ENCODE measurements at regions not wholly inside any gene's neighbourhood (a gene's known extent, or its start where the extent isn't known, plus 50 kb on each side); places are given as distances from the start of the nearest gene placed in this dataset.
"Not testable (repeated sequence)": the region's sequence is repeated elsewhere in the genome, so short reads cannot be mapped to it uniquely, and the experiment has no call there.

DNA sequence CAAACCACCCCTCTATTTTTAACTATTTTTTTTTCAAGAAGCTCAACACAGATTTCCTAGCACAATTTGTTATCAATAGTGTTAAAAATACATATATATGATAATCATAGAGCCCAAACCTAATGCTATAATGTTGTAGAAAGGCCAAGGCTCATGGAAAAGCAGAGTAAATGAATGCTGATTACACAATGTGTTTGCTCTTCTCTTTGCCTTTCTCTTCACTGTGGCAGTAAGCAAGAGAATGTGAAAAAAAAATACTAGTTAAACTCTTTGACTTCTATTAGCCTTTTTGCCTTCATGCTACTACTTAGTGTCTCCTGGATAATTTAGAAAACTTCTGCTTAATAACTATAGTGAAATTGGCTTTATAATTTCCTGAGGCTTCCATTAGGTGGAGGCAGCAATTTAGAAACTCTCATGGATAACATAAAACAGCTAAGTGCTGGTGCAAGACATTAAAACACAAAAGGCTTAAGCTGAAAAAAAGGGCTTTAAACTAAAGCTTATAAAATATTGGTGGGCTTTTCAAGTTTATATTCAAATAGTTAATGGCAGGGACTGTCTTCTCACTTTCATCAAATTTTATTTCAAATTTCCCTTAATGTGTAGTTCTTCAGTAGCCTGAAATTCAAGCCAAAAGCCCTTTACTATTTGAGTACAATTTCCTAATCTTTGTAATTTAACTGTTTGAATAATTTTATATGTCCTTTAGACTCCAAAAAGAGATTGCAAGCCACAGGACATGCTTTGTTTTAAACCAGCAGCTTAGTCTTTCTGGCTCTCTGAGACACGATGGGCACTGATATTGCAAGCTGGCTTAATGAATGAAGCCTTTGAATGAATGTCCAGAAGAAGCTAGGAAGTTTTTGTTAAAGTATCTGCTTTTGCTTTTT lies 2031.8 kb upstream of the CDH6 start:
- no peak for DNase-seq (ENCODE audit: low read depth)

GRCh38 chr5:29157975-29158374 lies 2035.5 kb upstream of the CDH6 start:
- DNase-seq (ENCODE audit: low read depth), result no peak

- no peak for DNase-seq (ENCODE audit: low read depth)
Measured at GRCh38 chr5:29150840-29151239, 2042.6 kb upstream of the CDH6 start.

- no peak for DNase-seq (ENCODE audit: low read depth)
Measured at GRCh38 chr5:29148581-29148980, 2044.9 kb upstream of the CDH6 start.

DNA sequence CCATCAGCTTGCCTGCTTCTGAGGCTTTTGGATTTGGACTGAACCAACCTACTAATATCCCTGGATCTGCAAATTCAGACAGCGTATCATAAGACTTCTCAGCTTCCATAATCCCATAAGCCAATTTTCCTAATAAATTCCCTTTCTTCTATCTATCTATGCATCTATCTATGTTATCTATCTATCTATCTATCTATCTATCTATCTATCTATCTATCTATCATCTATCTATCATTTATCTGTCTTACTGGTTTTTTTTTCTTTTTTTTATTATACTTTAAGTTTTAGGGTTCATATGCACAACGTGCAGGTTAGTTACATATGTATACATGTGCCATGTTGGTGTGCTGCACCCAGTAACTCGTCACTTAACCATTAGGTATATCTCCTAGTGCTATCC lies 2045.4 kb upstream of the CDH6 start:
- no peak for DNase-seq (ENCODE audit: low read depth)

DNA sequence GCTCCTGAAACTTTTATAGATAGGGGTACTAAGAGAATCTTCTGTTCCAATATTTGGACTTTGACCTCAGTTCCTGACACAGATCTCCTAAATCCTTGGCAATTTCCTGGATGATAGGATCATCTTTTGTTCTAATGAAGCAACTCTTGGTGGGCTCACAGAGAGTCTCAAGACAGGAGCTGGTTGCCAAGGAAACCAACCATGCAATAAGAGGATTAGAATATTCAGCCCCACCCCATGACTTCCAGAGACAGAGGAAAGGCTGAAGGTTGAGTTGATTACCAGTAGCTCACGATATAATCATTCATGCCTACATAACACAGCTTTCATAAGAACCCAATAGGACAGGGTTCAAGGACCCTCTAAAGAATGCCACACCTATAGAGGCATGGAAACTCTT lies 2050.2 kb upstream of the CDH6 start:
- no peak for DNase-seq (ENCODE audit: low read depth)

- no peak for DNase-seq (ENCODE audit: low read depth)
Measured at GRCh38 chr5:29134418-29134817, 2059.1 kb upstream of the CDH6 start.

- no peak for DNase-seq (ENCODE audit: low read depth)
Measured at GRCh38 chr5:29131285-29131684, 2062.2 kb upstream of the CDH6 start.

DNA sequence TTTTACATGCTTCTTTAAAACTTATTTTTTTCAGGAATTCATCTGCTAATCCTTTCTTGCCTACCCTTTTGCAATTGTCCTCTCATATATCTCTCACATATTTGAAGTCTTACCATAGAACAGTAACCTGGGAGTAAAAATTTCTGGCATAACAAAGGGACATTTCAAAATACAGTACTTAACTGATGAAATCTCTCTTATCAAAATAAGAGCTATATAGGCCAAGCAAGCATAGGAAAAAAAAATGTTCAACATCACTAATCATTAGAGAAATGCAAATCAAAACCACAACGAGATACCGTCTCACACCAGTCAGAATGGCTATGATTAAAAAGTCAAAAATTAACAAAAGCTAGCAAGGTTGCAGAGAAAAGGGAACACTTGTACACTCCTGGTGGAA lies 2062.7 kb upstream of the CDH6 start:
- DNase-seq (ENCODE audit: low read depth), result no peak

- not testable (repeated sequence) for DNase-seq (ENCODE audit: low read depth)
Measured at GRCh38 chr5:29127524-29128156, 2065.8 kb upstream of the CDH6 start.

- DNase-seq (ENCODE audit: low read depth), result not testable (repeated sequence)
Measured at GRCh38 chr5:29126462-29126861, 2067.0 kb upstream of the CDH6 start.

DNA sequence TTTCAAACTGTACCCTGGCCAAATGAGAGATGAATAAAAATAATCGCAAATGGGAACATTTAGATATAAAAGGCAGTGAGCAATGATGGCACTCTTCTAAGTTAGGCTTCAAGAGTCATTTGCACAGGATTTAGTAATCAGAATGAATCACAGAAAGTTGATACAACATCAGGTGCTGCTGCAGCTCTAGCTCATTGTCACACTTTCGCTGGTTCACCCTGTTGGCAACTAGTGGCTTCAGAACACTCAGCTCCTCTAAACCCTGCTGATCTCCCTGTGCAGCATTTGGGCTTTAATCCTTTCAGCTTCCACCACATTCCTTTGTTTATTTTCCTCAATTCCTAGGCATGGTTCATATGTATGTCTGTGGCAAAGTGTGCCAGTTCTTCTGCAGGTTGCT lies 2071.2 kb upstream of the CDH6 start:
- no peak for DNase-seq (ENCODE audit: low read depth)

- no peak for DNase-seq (ENCODE audit: low read depth)
Measured at GRCh38 chr5:29114331-29114768, 2076.0 kb upstream of the CDH9 start.

GRCh38 chr5:29113516-29113915 lies 2075.1 kb upstream of the CDH9 start:
- no peak for DNase-seq (ENCODE audit: low read depth)

DNA sequence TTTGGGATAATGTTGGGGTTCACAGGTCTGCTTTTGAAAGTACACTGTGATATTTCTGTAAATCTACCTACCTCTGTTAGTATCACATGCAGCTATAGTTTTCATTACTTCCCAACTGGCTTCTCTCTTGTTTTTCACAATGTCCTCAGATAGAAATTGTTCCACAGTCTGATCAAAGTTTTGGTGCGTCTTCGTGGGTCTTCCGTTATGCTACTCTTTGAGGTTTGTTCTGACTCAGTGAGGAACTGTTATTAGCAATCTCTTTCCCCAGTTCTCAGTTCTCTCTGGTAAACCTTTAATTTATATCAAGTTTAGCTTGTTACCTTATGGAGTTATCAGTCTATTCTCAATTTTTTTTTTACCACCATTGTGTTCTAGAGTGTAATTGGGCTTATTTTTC lies 2061.2 kb upstream of the CDH9 start:
- DNase-seq (ENCODE audit: low read depth), result no peak

- no peak for DNase-seq (ENCODE audit: low read depth)
Measured at GRCh38 chr5:29089591-29090130, 2051.3 kb upstream of the CDH9 start.

DNA sequence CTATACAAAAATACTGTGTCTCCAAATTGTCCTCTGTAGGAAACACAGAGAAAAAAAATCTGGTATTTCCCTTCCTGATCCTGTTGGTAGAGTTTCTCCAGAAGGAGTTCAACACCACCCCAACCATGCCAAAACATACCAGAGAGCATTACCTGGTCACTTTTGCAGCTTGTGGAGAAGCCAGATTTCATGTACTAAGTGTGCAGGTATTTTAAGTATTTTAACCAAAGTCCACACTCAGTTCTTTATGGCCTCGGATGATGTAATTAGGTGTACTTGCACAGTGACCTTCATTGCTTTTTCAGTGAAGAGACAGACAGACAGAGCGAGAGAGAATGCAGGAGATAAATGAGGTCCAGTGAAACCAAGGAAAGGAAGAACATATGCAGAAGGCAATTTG lies 2046.8 kb upstream of the CDH9 start:
- no peak for DNase-seq (ENCODE audit: low read depth)

GRCh38 chr5:29079771-29080170 lies 2041.4 kb upstream of the CDH9 start:
- no peak for DNase-seq (ENCODE audit: low read depth)

- DNase-seq (ENCODE audit: low read depth), result peak; percentile 75
Measured at GRCh38 chr5:29077451-29077850, 2039.1 kb upstream of the CDH9 start.

DNA sequence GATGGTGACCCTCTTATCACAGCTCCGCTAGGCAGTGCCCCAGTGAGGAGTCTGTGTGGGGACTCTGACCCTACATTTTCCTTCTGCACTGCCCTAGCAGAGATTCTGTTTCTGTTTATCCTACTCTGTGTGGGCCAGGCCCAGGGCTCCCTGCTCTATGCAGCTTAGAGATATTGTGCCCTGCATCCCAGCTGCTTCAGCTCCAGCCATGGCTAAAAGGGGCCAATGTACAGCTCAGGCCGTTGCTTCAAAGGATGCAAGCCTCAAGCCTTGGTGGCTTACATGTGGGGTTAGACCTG lies 2030.7 kb upstream of the CDH9 start:
- no peak for DNase-seq (ENCODE audit: low read depth)

DNA sequence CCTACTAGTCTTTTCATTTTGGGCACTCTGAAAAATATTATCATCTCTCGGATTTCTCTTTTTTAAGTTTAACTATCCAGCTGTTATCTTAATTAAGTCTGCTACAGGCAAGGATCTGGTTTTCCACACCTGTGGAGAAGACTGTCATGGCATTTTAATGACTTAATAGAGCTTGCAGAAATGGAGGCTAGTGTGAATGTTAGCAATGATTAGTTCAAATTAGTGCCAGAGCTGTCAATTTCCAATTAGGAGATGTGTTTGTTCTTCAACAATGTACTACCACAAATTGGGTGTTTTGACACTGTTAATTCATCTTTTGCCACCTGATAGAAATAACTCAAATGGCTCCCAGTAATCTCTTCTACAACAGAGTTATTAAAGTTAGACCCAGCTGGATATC lies 2023.0 kb upstream of the CDH9 start:
- DNase-seq (ENCODE audit: low read depth), result no peak

DNA sequence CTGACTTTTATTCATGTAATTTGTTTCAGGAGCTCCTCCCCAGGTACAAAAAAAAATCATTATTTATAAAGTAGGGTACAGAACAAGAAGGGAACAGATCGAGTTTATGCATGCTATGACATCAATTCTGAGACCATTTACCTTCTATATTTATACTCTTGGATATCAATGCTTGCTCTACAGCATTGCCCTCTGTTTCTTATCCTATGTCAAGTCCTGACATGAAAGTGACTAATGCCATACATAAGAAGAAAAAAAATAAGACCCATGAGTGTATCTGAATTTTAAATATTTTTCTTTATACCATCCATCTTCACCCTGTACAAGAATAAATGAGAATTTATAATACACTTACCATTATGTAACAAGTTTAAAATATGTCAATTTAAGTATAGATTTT lies 2016.3 kb upstream of the CDH9 start:
- DNase-seq (ENCODE audit: low read depth), result no peak

GRCh38 chr5:29054282-29054681 lies 2015.9 kb upstream of the CDH9 start:
- peak; percentile 19 for DNase-seq (ENCODE audit: low read depth)

DNA sequence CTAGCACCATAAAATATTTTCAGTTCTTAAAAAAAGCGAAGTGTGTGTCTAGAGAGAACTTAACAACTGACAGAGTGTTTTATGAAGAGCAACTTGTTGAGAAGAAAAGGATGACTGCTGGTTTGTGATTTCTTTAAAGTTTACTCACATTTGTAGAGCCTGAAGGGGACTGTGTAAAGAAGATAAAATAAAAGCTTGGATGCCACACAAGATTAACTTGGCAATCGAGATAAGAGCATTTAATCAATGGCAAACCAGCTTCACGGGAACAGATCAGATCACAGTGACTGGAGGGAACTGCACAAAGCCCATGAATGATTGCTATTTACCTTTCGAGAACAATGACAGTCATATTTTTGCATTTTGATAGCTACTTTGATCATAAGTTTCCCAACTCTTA lies 2013.1 kb upstream of the CDH9 start:
- DNase-seq (ENCODE audit: low read depth), result no peak
